ENCODE measurements at regions not wholly inside any gene's neighbourhood (a gene's known extent, or its start where the extent isn't known, plus 50 kb on each side); places are given as distances from the start of the nearest gene placed in this dataset.

DNA sequence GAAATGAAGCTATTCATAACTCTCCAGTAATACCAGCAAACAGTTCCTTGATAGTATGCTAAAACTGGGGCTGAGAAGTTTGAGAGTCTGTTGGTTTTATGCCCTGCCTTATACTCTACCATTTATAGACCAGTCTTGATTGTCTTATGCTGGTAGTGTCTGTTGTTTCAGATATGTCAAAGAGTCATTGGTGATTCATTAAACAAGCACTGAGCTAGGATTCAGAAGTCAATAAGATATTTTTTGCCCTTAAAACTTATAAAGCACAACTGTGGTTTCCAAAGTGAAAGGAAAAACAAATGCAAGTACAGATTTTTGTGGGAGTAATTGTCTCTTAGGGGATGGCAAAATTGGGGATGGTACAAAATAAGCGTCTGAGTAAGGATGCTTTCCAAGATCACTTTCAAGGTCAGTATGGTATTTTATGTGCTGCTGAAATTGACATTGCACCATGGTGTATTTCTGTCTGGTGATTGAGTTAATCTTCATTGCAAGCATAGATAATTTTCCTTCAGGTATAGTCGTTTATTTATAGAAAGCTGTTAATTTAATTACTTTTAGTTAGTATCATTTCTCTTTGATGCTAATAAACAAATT lies 289.5 kb upstream of the E2F7 start (continued):
- TF ChIP-seq PCBP2 (IDR thresholded peaks at IDR 0.05; ENCODE audit: low read depth, low read length, poor library complexity, severe bottlenecking) (no peak), SRSF3 (IDR thresholded peaks at IDR 0.05; ENCODE audit: insufficient read depth, low read length) (no peak), CBFB (CRISPR knock-in tag; IDR thresholded peaks at IDR 0.05) (no peak), GABPB2 (CRISPR knock-in tag; conservative IDR thresholded peaks at IDR 0.05) (no peak), HCFC1 (IDR thresholded peaks at IDR 0.05; ENCODE audit: low read depth, low read length) (no peak)
- TF ChIP-seq, protein P1, sequence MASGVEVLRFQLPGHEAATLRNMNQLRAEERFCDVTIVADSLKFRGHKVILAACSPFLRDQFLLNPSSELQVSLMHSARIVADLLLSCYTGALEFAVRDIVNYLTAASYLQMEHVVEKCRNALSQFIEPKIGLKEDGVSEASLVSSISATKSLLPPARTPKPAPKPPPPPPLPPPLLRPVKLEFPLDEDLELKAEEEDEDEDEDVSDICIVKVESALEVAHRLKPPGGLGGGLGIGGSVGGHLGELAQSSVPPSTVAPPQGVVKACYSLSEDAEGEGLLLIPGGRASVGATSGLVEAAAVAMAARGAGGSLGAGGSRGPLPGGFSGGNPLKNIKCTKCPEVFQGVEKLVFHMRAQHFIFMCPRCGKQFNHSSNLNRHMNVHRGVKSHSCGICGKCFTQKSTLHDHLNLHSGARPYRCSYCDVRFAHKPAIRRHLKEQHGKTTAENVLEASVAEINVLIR (CRISPR knock-in tag; IDR thresholded peaks at IDR 0.05), result no peak
- TF ChIP-seq, protein P2, sequence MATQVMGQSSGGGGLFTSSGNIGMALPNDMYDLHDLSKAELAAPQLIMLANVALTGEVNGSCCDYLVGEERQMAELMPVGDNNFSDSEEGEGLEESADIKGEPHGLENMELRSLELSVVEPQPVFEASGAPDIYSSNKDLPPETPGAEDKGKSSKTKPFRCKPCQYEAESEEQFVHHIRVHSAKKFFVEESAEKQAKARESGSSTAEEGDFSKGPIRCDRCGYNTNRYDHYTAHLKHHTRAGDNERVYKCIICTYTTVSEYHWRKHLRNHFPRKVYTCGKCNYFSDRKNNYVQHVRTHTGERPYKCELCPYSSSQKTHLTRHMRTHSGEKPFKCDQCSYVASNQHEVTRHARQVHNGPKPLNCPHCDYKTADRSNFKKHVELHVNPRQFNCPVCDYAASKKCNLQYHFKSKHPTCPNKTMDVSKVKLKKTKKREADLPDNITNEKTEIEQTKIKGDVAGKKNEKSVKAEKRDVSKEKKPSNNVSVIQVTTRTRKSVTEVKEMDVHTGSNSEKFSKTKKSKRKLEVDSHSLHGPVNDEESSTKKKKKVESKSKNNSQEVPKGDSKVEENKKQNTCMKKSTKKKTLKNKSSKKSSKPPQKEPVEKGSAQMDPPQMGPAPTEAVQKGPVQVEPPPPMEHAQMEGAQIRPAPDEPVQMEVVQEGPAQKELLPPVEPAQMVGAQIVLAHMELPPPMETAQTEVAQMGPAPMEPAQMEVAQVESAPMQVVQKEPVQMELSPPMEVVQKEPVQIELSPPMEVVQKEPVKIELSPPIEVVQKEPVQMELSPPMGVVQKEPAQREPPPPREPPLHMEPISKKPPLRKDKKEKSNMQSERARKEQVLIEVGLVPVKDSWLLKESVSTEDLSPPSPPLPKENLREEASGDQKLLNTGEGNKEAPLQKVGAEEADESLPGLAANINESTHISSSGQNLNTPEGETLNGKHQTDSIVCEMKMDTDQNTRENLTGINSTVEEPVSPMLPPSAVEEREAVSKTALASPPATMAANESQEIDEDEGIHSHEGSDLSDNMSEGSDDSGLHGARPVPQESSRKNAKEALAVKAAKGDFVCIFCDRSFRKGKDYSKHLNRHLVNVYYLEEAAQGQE (IDR thresholded peaks at IDR 0.05; ENCODE audit: borderline replicate concordance), result no peak
- TF ChIP-seq, protein P2 (CRISPR knock-in tag; IDR thresholded peaks at IDR 0.05; ENCODE audit: low read depth), result no peak
- TF ChIP-seq, protein P3, sequence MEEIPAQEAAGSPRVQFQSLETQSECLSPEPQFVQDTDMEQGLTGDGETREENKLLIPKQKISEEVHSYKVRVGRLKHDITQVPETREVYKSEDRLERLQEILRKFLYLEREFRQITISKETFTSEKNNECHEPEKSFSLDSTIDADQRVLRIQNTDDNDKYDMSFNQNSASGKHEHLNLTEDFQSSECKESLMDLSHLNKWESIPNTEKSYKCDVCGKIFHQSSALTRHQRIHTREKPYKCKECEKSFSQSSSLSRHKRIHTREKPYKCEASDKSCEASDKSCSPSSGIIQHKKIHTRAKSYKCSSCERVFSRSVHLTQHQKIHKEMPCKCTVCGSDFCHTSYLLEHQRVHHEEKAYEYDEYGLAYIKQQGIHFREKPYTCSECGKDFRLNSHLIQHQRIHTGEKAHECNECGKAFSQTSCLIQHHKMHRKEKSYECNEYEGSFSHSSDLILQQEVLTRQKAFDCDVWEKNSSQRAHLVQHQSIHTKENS (CRISPR knock-in tag; IDR thresholded peaks at IDR 0.05), result no peak
